Type B pancreatic cell (in vitro differentiated cells): ENCODE measurements at regions not wholly inside any gene's neighbourhood (a gene's known extent, or its start where the extent isn't known, plus 50 kb on each side); places are given as distances from the start of the nearest gene placed in this dataset.

Experiments
- DNase-seq: peaks from one replicate; pipeline ENCODE4 v3.0.0; 2021; ENCODE audit warnings: mixed read lengths; ENCODE audit not compliant: unreplicated experiment; ENCODE audit errors: extremely low spot score
- H3K27ac Mint-ChIP-seq: 2 replicates; pipeline ENCODE4 v1.8.0; 2021; ENCODE audit warnings: mild to moderate bottlenecking, mixed read lengths
- H3K27me3 Mint-ChIP-seq: 2 replicates; pipeline ENCODE4 v1.8.0; 2021; ENCODE audit warnings: mixed read lengths
- H3K36me3 Mint-ChIP-seq: 2 replicates; pipeline ENCODE4 v1.8.0; 2021; ENCODE audit warnings: mixed read lengths
- H3K4me1 Mint-ChIP-seq: one replicate; pipeline ENCODE4 v1.8.0; 2021; ENCODE audit warnings: mixed read lengths; ENCODE audit not compliant: unreplicated experiment
- H3K4me3 Mint-ChIP-seq: 2 replicates; pipeline ENCODE4 v1.8.0; 2021; ENCODE audit warnings: mild to moderate bottlenecking, mixed read lengths
- H3K9me3 Mint-ChIP-seq: 2 replicates; pipeline ENCODE4 v1.8.0; 2021; ENCODE audit warnings: mixed read lengths
- CTCF ChIP-seq: fragments of 200-600 bp; sonication (generic); conservative IDR thresholded peaks from 2 replicates; pipeline ENCODE4 v1.5.0; 2021; ENCODE audit warnings: antibody characterized with exemption, mild to moderate bottlenecking

GRCh38 chr4:95729596-95729995, 110.3 kb upstream of the PDHA2 start:
- Mint-ChIP-seq H3K4me1 (peaks cover 12% of the 10 kb centered on the region), H3K9me3 (no peaks in the 10 kb centered on the region), H3K27me3 (no peaks in the 10 kb centered on the region), H3K4me3 (no peak overlapping the region), H3K36me3 (no peaks in the 10 kb centered on the region), H3K27ac (no peak overlapping the region)
- TF ChIP-seq CTCF: no peak
- no peak for DNase-seq

- DNase-seq: no peak
- H3K27me3 Mint-ChIP-seq: no peaks in the 10 kb centered on the region
- no peaks in the 10 kb centered on the region for H3K36me3 Mint-ChIP-seq
- TF ChIP-seq CTCF: no peak
- peaks cover 12% of the 10 kb centered on the region for H3K4me1 Mint-ChIP-seq
- no peak overlapping the region for H3K4me3 Mint-ChIP-seq
- no peak overlapping the region for H3K27ac Mint-ChIP-seq
- H3K9me3 Mint-ChIP-seq: no peaks in the 10 kb centered on the region
These were observed 111.7 kb upstream of the PDHA2 start for GRCh38 chr4:95728145-95728544.

GRCh38 chr4:95715830-95716229, 124.1 kb upstream of the PDHA2 start:
- no peak for DNase-seq
- no peaks in the 10 kb centered on the region for H3K27me3 Mint-ChIP-seq
- TF ChIP-seq CTCF: no peak
- H3K27ac Mint-ChIP-seq: peak overlapping the region; percentile 5
- no peak overlapping the region for H3K4me3 Mint-ChIP-seq
- peaks cover 7% of the 10 kb centered on the region for H3K9me3 Mint-ChIP-seq
- peaks cover 5% of the 10 kb centered on the region for H3K4me1 Mint-ChIP-seq
- peaks cover 4% of the 10 kb centered on the region for H3K36me3 Mint-ChIP-seq

GRCh38 chr4:95714571-95714970, 125.3 kb upstream of the PDHA2 start:
- H3K36me3 Mint-ChIP-seq: peaks cover 4% of the 10 kb centered on the region
- no peak overlapping the region for H3K27ac Mint-ChIP-seq
- peaks cover 7% of the 10 kb centered on the region for H3K9me3 Mint-ChIP-seq
- TF ChIP-seq CTCF: no peak
- no peaks in the 10 kb centered on the region for H3K27me3 Mint-ChIP-seq
- H3K4me1 Mint-ChIP-seq: peaks cover 5% of the 10 kb centered on the region
- no peak for DNase-seq
- no peak overlapping the region for H3K4me3 Mint-ChIP-seq

- H3K27ac Mint-ChIP-seq: no peak overlapping the region
These were observed 134.6 kb upstream of the PDHA2 start for GRCh38 chr4:95705323-95705722.

More at GRCh38 chr4:95705323-95705722, 134.6 kb upstream of the PDHA2 start:
- H3K27me3 Mint-ChIP-seq: no peaks in the 10 kb centered on the region
- H3K4me3 Mint-ChIP-seq: no peak overlapping the region
- no peaks in the 10 kb centered on the region for H3K9me3 Mint-ChIP-seq
- TF ChIP-seq CTCF: no peak
- H3K4me1 Mint-ChIP-seq: no peaks in the 10 kb centered on the region
- no peak for DNase-seq
- no peaks in the 10 kb centered on the region for H3K36me3 Mint-ChIP-seq
